Caco-2 (cell line): ENCODE measurements at regions not wholly inside any gene's neighbourhood (a gene's known extent, or its start where the extent isn't known, plus 50 kb on each side); places are given as distances from the start of the nearest gene placed in this dataset.

ENCODE experiments used
- BruUV-seq: library from RNA; stranded (reverse); fragments of 400-500 nt; replicated peaks from 2 replicates; lab custom pipeline; 2021; lab: Mats Ljungman, UMichigan
- CTCF ChIA-PET: fragments of 300-600 bp; sonication (Branson Sonifier 250); formaldehyde crosslinking; loops from one replicate; lab custom pipeline; 2022; ENCODE audit warnings: antibody characterized with exemption; lab: Charles Lee
- POLR2A ChIA-PET: fragments of 300-600 bp; sonication (Branson Sonifier 250); formaldehyde crosslinking; loops from one replicate; lab custom pipeline; 2022; ENCODE audit warnings: antibody characterized with exemption; lab: Charles Lee
- DNase-seq, 2 experiments: peaks; one replicate each; pipeline versions ENCODE4 v3.0.0 to v3.0.0-alpha.2; 2020 to 2022
- H3K27me3 ChIP-seq: replicated peaks from 2 replicates; pipeline ENCODE4 v1.6.0; 2011; ENCODE audit warnings: low read length; ENCODE audit not compliant: control insufficient read depth, insufficient read depth
- H3K36me3 ChIP-seq: 2 replicates; pipeline ENCODE4 v1.5.1; 2011; ENCODE audit warnings: low read length; ENCODE audit not compliant: control insufficient read depth, insufficient read depth
- H3K4me1 ChIP-seq: fragments of 250-450 bp; sonication (Bioruptor Pico); 2 replicates; pipeline ENCODE4 v1.5.1; 2020; ENCODE audit warnings: mild to moderate bottlenecking
- H3K4me3 ChIP-seq: 2 replicates; pipeline ENCODE4 v1.5.1; 2011; ENCODE audit warnings: low read depth, mild to moderate bottlenecking, control low read depth, low read length
- H3K9me3 ChIP-seq: fragments of 250-450 bp; sonication (Bioruptor Pico); 2 replicates; pipeline ENCODE4 v1.5.1; 2020; ENCODE audit warnings: mild to moderate bottlenecking, moderate library complexity
- H3K27ac Mint-ChIP-seq: one replicate; pipeline ENCODE4 v1.8.0; 2022; ENCODE audit warnings: mixed read lengths; ENCODE audit not compliant: unreplicated experiment
- H3K27me3 Mint-ChIP-seq: one replicate; pipeline ENCODE4 v1.8.0; 2022; ENCODE audit warnings: mixed read lengths; ENCODE audit not compliant: insufficient read depth, unreplicated experiment
- H3K36me3 Mint-ChIP-seq: one replicate; pipeline ENCODE4 v1.8.0; 2022; ENCODE audit warnings: mild to moderate bottlenecking, mixed read lengths; ENCODE audit not compliant: insufficient read depth, unreplicated experiment
- H3K4me1 Mint-ChIP-seq: one replicate; pipeline ENCODE4 v1.8.0; 2022; ENCODE audit warnings: low read depth, mixed read lengths; ENCODE audit not compliant: unreplicated experiment
- H3K4me3 Mint-ChIP-seq: one replicate; pipeline ENCODE4 v1.8.0; 2022; ENCODE audit warnings: mild to moderate bottlenecking, moderate library complexity, mixed read lengths; ENCODE audit not compliant: unreplicated experiment
- H3K9me3 Mint-ChIP-seq: one replicate; pipeline ENCODE4 v1.8.0; 2022; ENCODE audit warnings: mixed read lengths; ENCODE audit not compliant: unreplicated experiment
- CTCF ChIP-seq, 2 experiments: fragments of 200-600 bp in 1 of 2; IDR thresholded peaks; 1 replicate in 1 of 2; 2 replicates in 1 of 2; pipeline versions ENCODE4 v1.5.1 to v1.8.0; 2011 to 2022; ENCODE audit warnings: antibody characterized with exemption in 1 of 2, control low read depth in 1 of 2, inconsistent platforms in 1 of 2, low read depth in 1 of 2, low read length in 1 of 2, mild to moderate bottlenecking in 1 of 2, moderate library complexity in 1 of 2; ENCODE audit not compliant: insufficient read depth in 1 of 2, severe bottlenecking in 1 of 2, unreplicated experiment in 1 of 2
- intact Hi-C: fragments of 100-400 bp; cut with micrococcal nuclease; formaldehyde crosslinking; loops from one replicate; pipeline ENCODE4 v1.10.0; 2022; ENCODE audit not compliant: unreplicated experiment

DNA sequence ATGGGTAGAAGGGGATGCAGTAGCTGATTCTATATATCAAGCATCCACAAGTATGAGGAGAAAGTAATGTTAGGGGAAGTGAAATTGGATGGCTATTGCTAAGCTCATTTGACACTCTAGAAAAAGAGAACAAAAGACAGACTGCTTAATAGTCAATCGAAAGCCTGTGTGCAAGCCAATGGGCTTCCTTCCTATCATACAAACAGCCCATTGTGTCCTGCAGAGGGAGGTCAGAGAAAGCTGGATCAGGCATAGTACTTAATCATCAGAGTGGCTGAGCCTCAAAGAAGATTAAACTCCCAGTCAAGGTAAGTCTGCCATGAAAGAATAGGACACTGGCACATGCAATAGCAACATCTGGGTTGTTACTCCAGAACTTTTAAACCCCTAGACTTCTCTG, 50.9 kb upstream of the PGR start:
- no peaks in the 10 kb centered on the region for H3K4me1 Mint-ChIP-seq
- TF ChIP-seq CTCF (IDR thresholded peaks at IDR 0.05; ENCODE audit: insufficient read depth in 1 of 2, low read depth in 1 of 2, low read length in 1 of 2, severe bottlenecking in 1 of 2, unreplicated experiment in 1 of 2), result no peak
- ChIA-PET CTCF (no interaction called here), POLR2A (no interaction called here)
- H3K36me3 Mint-ChIP-seq, result no peaks in the 10 kb centered on the region
- BruUV-seq, result no TSS peak
- no peak overlapping the region for H3K4me3 Mint-ChIP-seq
- intact Hi-C loops, result loop anchor here (10.0 kb wide), 1 partner anchor 144 kb away; no protein-coding TSS in a partner anchor
- peaks cover 11% of the 10 kb centered on the region for H3K9me3 Mint-ChIP-seq
- H3K4me1 ChIP-seq, result no peaks in the 10 kb centered on the region
- H3K36me3 ChIP-seq, result no peaks in the 10 kb centered on the region
- H3K9me3 ChIP-seq, result no peaks in the 10 kb centered on the region; the same call in 1 of the 2 replicates
- no peak overlapping the region for H3K27ac Mint-ChIP-seq
- no peaks in the 10 kb centered on the region for H3K27me3 ChIP-seq
- no peak for DNase-seq
- no peak overlapping the region for H3K4me3 ChIP-seq
- peaks cover 6% of the 10 kb centered on the region for H3K27me3 Mint-ChIP-seq
